SK-N-SH (cell line): ENCODE measurements at regions not wholly inside any gene's neighbourhood (a gene's known extent, or its start where the extent isn't known, plus 50 kb on each side); places are given as distances from the start of the nearest gene placed in this dataset.

Experiments used
- CTCF ChIA-PET: fragments of 300-600, 350-600 bp; formaldehyde crosslinking; extraction: SDS; loops from one replicate; lab custom pipeline; 2021; lab: Yijun Ruan, JAX
- POLR2A ChIA-PET: fragments of 350-600 bp; sonication (Branson Sonifier 250); formaldehyde crosslinking; extraction: SDS; loops from one replicate; lab custom pipeline; 2020; ENCODE audit warnings: antibody characterized with exemption, inconsistent platforms; lab: Yijun Ruan, JAX
- DNase-seq: peaks from one replicate; pipeline ENCODE4 v3.0.0; 2012
- H2AFZ ChIP-seq: fragments of 200-600 bp; sonication (generic); 2 replicates; pipeline ENCODE4 v1.8.1; 2016; ENCODE audit warnings: antibody characterized with exemption, mild to moderate bottlenecking, low read depth
- H3F3A ChIP-seq: fragments of 200-600 bp; sonication (generic); replicated peaks from 2 replicates; pipeline ENCODE3; 2016; ENCODE audit warnings: antibody characterized with exemption, mild to moderate bottlenecking; ENCODE audit not compliant: insufficient read depth
- H3K27ac ChIP-seq, 2 experiments: fragments of 200-500 bp in 1 of 2; fragments of 200-600 bp in 1 of 2; sonication (Bioruptor generic) in 1 of 2; sonication (generic), shearing (Covaris generic) in 1 of 2; 2 replicates each; pipeline versions ENCODE4 v1.5.1 to v1.6.1; 2014 to 2016; ENCODE audit warnings: low read depth in 2 of 2, inconsistent platforms in 1 of 2, low read length in 1 of 2, mild to moderate bottlenecking in 1 of 2, mixed read lengths in 1 of 2
- H3K27me3 ChIP-seq: fragments of 200-600 bp; sonication (generic), shearing (Covaris generic); 2 replicates; pipeline ENCODE4 v1.6.1; 2016; ENCODE audit warnings: mixed run types; ENCODE audit not compliant: insufficient read depth
- H3K36me3 ChIP-seq, 2 experiments: fragments of 200-500 bp in 1 of 2; fragments of 200-600 bp in 1 of 2; sonication (Bioruptor generic) in 1 of 2; sonication (generic) in 1 of 2; replicated peaks in 1 of 2; 2 replicates each; pipeline versions ENCODE3 to v1.5.1; 2014 to 2016; ENCODE audit warnings: low read length in 1 of 2, mild to moderate bottlenecking in 1 of 2; ENCODE audit not compliant: insufficient read depth in 2 of 2, control insufficient read depth in 1 of 2
- H3K4me1 ChIP-seq, 2 experiments: fragments of 200-500 bp in 1 of 2; fragments of 200-600 bp in 1 of 2; sonication (Bioruptor generic) in 1 of 2; sonication (generic), shearing (Covaris generic) in 1 of 2; 2 replicates each; pipeline versions ENCODE4 v1.5.1 to v1.6.1; 2014 to 2016; ENCODE audit warnings: low read depth in 1 of 2, low read length in 1 of 2, mixed run types in 1 of 2; ENCODE audit not compliant: insufficient read depth in 2 of 2, control insufficient read depth in 1 of 2
- H3K4me2 ChIP-seq: fragments of 200-600 bp; sonication (generic), shearing (Covaris generic); 2 replicates; pipeline ENCODE4 v1.6.1; 2017; ENCODE audit warnings: mixed run types
- H3K4me3 ChIP-seq, 2 experiments: fragments of 200-500 bp in 1 of 2; fragments of 200-600 bp in 1 of 2; sonication (Bioruptor generic) in 1 of 2; sonication (generic), shearing (Covaris generic) in 1 of 2; 2 replicates each; pipeline versions ENCODE4 v1.5.1 to v1.8.1; 2014 to 2016; ENCODE audit warnings: low read depth in 2 of 2, inconsistent platforms in 1 of 2, low read length in 1 of 2, mild to moderate bottlenecking in 1 of 2, mixed read lengths in 1 of 2, moderate library complexity in 1 of 2
- H3K79me2 ChIP-seq: fragments of 200-600 bp; sonication (generic); 2 replicates; pipeline ENCODE4 v1.8.1; 2017; ENCODE audit warnings: mild to moderate bottlenecking; ENCODE audit not compliant: insufficient read depth
- H3K9ac ChIP-seq: fragments of 200-600 bp; sonication (generic); 2 replicates; pipeline ENCODE4 v1.6.1; 2017; ENCODE audit warnings: mixed run types
- H3K9me2 ChIP-seq: fragments of 200-600 bp; sonication (generic); 2 replicates; pipeline ENCODE4 v1.6.1; 2017; ENCODE audit warnings: mixed run types
- H3K9me3 ChIP-seq: fragments of 200-600 bp; sonication (generic); 2 replicates; pipeline ENCODE4 v1.6.1; 2017; ENCODE audit warnings: mixed run types, mild to moderate bottlenecking, moderate library complexity
- H4K20me1 ChIP-seq: fragments of 200-600 bp; sonication (generic); 2 replicates; pipeline ENCODE4 v1.6.1; 2017; ENCODE audit warnings: mild to moderate bottlenecking, mixed run types; ENCODE audit not compliant: insufficient read depth
- ELF1 ChIP-seq: IDR thresholded peaks from 2 replicates; pipeline ENCODE4 v1.4.0; 2012
- EP300 ChIP-seq, 2 experiments: IDR thresholded peaks; 2 replicates each; pipeline versions ENCODE4 v1.4.0 to v1.6.1; 2012; ENCODE audit warnings: borderline replicate concordance in 1 of 2, low read depth in 1 of 2, low read length in 1 of 2
- EZH2phosphoT487 ChIP-seq: fragments of 200-600 bp; sonication (generic); IDR thresholded peaks from 2 replicates; pipeline ENCODE4 v1.6.1; 2017; ENCODE audit warnings: low read depth, mixed run types, mild to moderate bottlenecking, antibody characterized with exemption, moderate library complexity, borderline replicate concordance
- FOSL2 ChIP-seq: IDR thresholded peaks from 2 replicates; pipeline ENCODE4 v1.4.0; 2012; ENCODE audit warnings: low read depth, mild to moderate bottlenecking, moderate library complexity, borderline replicate concordance
- FOXJ3 ChIP-seq: sonication (generic); formaldehyde crosslinking; IDR thresholded peaks from 2 replicates; pipeline ENCODE4 v1.5.1; 2020; ENCODE audit warnings: mild to moderate bottlenecking, missing genetic modification reagents
- GABPA ChIP-seq: IDR thresholded peaks from 2 replicates; pipeline ENCODE4 v1.4.0; 2012; ENCODE audit warnings: low read depth, mild to moderate bottlenecking
- GATA2 ChIP-seq: sonication (generic); formaldehyde crosslinking; IDR thresholded peaks from 2 replicates; pipeline ENCODE4 v1.5.0; 2020; ENCODE audit warnings: mild to moderate bottlenecking, missing genetic modification reagents
- IRF3 ChIP-seq: fragments of 150-350 bp; IDR thresholded peaks from 2 replicates; pipeline ENCODE4 v1.6.1; 2016; ENCODE audit warnings: mild to moderate bottlenecking, low read depth, low read length
- JUND ChIP-seq: IDR thresholded peaks from 2 replicates; pipeline ENCODE4 v1.4.0; 2012
- MEF2A ChIP-seq: IDR thresholded peaks from 2 replicates; pipeline ENCODE4 v1.4.0; 2012; ENCODE audit warnings: low read depth, borderline replicate concordance
- MXI1 ChIP-seq: IDR thresholded peaks from 2 replicates; pipeline ENCODE4 v1.6.1; 2012; ENCODE audit warnings: mild to moderate bottlenecking, low read depth, low read length, improper control_type of control experiment
- NFIC ChIP-seq: IDR thresholded peaks from 2 replicates; pipeline ENCODE4 v1.4.0; 2012; ENCODE audit warnings: borderline replicate concordance
- NRF1 ChIP-seq: IDR thresholded peaks from 2 replicates; pipeline ENCODE4 v1.6.1; 2012; ENCODE audit warnings: low read depth, mild to moderate bottlenecking, low read length
- POLR2AphosphoS5 ChIP-seq: IDR thresholded peaks from 2 replicates; pipeline ENCODE4 v1.6.1; 2012; ENCODE audit warnings: low read depth, low read length
- RAD21 ChIP-seq: IDR thresholded peaks from 2 replicates; pipeline ENCODE4 v1.6.1; 2012; ENCODE audit warnings: mild to moderate bottlenecking, low read length
- RCOR1 ChIP-seq: fragments of 150-350 bp; IDR thresholded peaks from 2 replicates; pipeline ENCODE4 v1.6.1; 2017; ENCODE audit warnings: antibody characterized with exemption, low read length
- RFX5 ChIP-seq: IDR thresholded peaks from 2 replicates; pipeline ENCODE4 v1.6.1; 2012; ENCODE audit warnings: mild to moderate bottlenecking, improper control_type of control experiment, low read length
- SIN3A ChIP-seq: IDR thresholded peaks from 2 replicates; pipeline ENCODE4 v1.6.1; 2012; ENCODE audit warnings: low read depth, mild to moderate bottlenecking, low read length, moderate library complexity, borderline replicate concordance
- SMC3 ChIP-seq: IDR thresholded peaks from 2 replicates; pipeline ENCODE4 v1.6.1; 2012; ENCODE audit warnings: low read depth, low read length, improper control_type of control experiment
- TAF1 ChIP-seq: IDR thresholded peaks from 2 replicates; pipeline ENCODE4 v1.6.1; 2012; ENCODE audit warnings: low read depth, mild to moderate bottlenecking, low read length, moderate library complexity, borderline replicate concordance
- TCF12 ChIP-seq: IDR thresholded peaks from 2 replicates; pipeline ENCODE4 v1.4.0; 2012
- YY1 ChIP-seq: IDR thresholded peaks from 2 replicates; pipeline ENCODE4 v1.4.0; 2012; ENCODE audit warnings: low read depth, mild to moderate bottlenecking
- WGBS: methylation state at CpG from one replicate; pipeline ENCODE4 v1.1.6; 2017; ENCODE audit warnings: low lambda C conversion rate; 5-methylcytosine and 5-hydroxymethylcytosine counted together
- TF ChIP-seq, protein P1 (sequence below): IDR thresholded peaks from 2 replicates; pipeline ENCODE4 v1.4.0; 2012; ENCODE audit warnings: low read depth
- TF ChIP-seq, protein P2 (sequence below): IDR thresholded peaks from 2 replicates; pipeline ENCODE4 v1.6.1; 2012; ENCODE audit warnings: mild to moderate bottlenecking, low read depth, low read length, moderate library complexity
- TF ChIP-seq, protein P3 (sequence below): fragments of 200-600 bp; sonication (generic); IDR thresholded peaks from 2 replicates; pipeline ENCODE4 v1.6.1; 2017; ENCODE audit warnings: antibody characterized with exemption, mild to moderate bottlenecking, moderate library complexity
- TF ChIP-seq, protein P4 (sequence below): IDR thresholded peaks from 2 replicates; pipeline ENCODE4; 2012

- Histone ChIP-seq H3K9me3 (no peaks in the 10 kb centered on the region), H3K4me1 (peaks cover 2 to 37% of the 10 kb centered on the region in 2 experiments), H3F3A (peaks cover 16% of the 10 kb centered on the region), H3K27ac (peak overlapping the region; percentile 69 to 74; a peak in 3 of 4 replicates), H3K27me3 (no peaks in the 10 kb centered on the region), H3K79me2 (no peaks in the 10 kb centered on the region), H4K20me1 (no peaks in the 10 kb centered on the region), H3K36me3 (no peaks in the 10 kb centered on the region), H3K4me3 (no peak overlapping the region), H3K4me2 (no peak overlapping the region), H3K9me2 (no peaks in the 10 kb centered on the region), H2AFZ (no peak overlapping the region), H3K9ac (0 out of 2 replicates have a peak overlapping the region, but pooled peaks have one; percentile 13)
- no peak for DNase-seq
- 41% methylated on average over 4 of the region's 4 CpGs for WGBS
- ChIA-PET CTCF (no interaction called here), POLR2A (no interaction called here)
- TF ChIP-seq EZH2phosphoT487 (no peak), SMC3 (no peak), JUND (peak; percentile 96), TCF12 (peak; percentile 97), GATA2 (CRISPR knock-in tag) (no peak), MEF2A (peak; percentile 71; the same call in 1 of the 2 replicates), EP300 (IDR thresholded peaks at IDR 0.05; ENCODE audit: borderline replicate concordance in 1 of 2, low read depth in 1 of 2, low read length in 1 of 2) (peak; percentile 54 to 96; a peak in 3 of 4 replicates), RFX5 (no peak), RCOR1 (no peak), NRF1 (no peak), RAD21 (no peak), FOSL2 (peak; percentile 98), FOXJ3 (no peak), GABPA (peak; percentile 14; the same call in 1 of the 2 replicates), IRF3 (no peak), NFIC (peak; percentile 82), POLR2AphosphoS5 (peak; percentile 82), MXI1 (no peak), YY1 (peak; percentile 46; the same call in 1 of the 2 replicates), SIN3A (0 out of 2 replicates have a peak, but pooled peaks have one; percentile 33), ELF1 (no peak), TAF1 (peak; percentile 29; the same call in 1 of the 2 replicates)
- TF ChIP-seq, protein P1, sequence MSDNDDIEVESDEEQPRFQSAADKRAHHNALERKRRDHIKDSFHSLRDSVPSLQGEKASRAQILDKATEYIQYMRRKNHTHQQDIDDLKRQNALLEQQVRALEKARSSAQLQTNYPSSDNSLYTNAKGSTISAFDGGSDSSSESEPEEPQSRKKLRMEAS, result peak; percentile 21; the same call in 1 of the 2 replicates
- TF ChIP-seq, protein P2, sequence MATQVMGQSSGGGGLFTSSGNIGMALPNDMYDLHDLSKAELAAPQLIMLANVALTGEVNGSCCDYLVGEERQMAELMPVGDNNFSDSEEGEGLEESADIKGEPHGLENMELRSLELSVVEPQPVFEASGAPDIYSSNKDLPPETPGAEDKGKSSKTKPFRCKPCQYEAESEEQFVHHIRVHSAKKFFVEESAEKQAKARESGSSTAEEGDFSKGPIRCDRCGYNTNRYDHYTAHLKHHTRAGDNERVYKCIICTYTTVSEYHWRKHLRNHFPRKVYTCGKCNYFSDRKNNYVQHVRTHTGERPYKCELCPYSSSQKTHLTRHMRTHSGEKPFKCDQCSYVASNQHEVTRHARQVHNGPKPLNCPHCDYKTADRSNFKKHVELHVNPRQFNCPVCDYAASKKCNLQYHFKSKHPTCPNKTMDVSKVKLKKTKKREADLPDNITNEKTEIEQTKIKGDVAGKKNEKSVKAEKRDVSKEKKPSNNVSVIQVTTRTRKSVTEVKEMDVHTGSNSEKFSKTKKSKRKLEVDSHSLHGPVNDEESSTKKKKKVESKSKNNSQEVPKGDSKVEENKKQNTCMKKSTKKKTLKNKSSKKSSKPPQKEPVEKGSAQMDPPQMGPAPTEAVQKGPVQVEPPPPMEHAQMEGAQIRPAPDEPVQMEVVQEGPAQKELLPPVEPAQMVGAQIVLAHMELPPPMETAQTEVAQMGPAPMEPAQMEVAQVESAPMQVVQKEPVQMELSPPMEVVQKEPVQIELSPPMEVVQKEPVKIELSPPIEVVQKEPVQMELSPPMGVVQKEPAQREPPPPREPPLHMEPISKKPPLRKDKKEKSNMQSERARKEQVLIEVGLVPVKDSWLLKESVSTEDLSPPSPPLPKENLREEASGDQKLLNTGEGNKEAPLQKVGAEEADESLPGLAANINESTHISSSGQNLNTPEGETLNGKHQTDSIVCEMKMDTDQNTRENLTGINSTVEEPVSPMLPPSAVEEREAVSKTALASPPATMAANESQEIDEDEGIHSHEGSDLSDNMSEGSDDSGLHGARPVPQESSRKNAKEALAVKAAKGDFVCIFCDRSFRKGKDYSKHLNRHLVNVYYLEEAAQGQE, result no peak
- TF ChIP-seq, protein P3, sequence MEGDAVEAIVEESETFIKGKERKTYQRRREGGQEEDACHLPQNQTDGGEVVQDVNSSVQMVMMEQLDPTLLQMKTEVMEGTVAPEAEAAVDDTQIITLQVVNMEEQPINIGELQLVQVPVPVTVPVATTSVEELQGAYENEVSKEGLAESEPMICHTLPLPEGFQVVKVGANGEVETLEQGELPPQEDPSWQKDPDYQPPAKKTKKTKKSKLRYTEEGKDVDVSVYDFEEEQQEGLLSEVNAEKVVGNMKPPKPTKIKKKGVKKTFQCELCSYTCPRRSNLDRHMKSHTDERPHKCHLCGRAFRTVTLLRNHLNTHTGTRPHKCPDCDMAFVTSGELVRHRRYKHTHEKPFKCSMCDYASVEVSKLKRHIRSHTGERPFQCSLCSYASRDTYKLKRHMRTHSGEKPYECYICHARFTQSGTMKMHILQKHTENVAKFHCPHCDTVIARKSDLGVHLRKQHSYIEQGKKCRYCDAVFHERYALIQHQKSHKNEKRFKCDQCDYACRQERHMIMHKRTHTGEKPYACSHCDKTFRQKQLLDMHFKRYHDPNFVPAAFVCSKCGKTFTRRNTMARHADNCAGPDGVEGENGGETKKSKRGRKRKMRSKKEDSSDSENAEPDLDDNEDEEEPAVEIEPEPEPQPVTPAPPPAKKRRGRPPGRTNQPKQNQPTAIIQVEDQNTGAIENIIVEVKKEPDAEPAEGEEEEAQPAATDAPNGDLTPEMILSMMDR, result no peak
- TF ChIP-seq, protein P4, sequence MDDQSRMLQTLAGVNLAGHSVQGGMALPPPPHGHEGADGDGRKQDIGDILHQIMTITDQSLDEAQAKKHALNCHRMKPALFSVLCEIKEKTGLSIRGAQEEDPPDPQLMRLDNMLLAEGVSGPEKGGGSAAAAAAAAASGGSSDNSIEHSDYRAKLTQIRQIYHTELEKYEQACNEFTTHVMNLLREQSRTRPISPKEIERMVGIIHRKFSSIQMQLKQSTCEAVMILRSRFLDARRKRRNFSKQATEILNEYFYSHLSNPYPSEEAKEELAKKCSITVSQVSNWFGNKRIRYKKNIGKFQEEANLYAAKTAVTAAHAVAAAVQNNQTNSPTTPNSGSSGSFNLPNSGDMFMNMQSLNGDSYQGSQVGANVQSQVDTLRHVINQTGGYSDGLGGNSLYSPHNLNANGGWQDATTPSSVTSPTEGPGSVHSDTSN, result peak; percentile 93
Measured at GRCh38 chr4:128528793-128529553, 241.4 kb upstream of the PGRMC2 start.
